ENCODE measurements at regions not wholly inside any gene's neighbourhood (a gene's known extent, or its start where the extent isn't known, plus 50 kb on each side); places are given as distances from the start of the nearest gene placed in this dataset.

GRCh38 chr16:47834485-47835024 is 321.2 kb downstream of the ABCC12 start:
- H3K4me3 ChIP-seq: no peak overlapping the region
- H3K27ac ChIP-seq: no peak overlapping the region
- intact Hi-C loops (cut with DNase I): no loop called here
- no peak for ATAC-seq
- no peaks in the 10 kb centered on the region for H3K4me1 ChIP-seq
- no peak for DNase-seq
- peaks cover 28% of the 10 kb centered on the region for H3K9me3 ChIP-seq
- TF ChIP-seq, protein P1, sequence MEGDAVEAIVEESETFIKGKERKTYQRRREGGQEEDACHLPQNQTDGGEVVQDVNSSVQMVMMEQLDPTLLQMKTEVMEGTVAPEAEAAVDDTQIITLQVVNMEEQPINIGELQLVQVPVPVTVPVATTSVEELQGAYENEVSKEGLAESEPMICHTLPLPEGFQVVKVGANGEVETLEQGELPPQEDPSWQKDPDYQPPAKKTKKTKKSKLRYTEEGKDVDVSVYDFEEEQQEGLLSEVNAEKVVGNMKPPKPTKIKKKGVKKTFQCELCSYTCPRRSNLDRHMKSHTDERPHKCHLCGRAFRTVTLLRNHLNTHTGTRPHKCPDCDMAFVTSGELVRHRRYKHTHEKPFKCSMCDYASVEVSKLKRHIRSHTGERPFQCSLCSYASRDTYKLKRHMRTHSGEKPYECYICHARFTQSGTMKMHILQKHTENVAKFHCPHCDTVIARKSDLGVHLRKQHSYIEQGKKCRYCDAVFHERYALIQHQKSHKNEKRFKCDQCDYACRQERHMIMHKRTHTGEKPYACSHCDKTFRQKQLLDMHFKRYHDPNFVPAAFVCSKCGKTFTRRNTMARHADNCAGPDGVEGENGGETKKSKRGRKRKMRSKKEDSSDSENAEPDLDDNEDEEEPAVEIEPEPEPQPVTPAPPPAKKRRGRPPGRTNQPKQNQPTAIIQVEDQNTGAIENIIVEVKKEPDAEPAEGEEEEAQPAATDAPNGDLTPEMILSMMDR (IDR thresholded peaks at IDR 0.05): no peak
- no peaks in the 10 kb centered on the region for H3K27me3 ChIP-seq (ENCODE audit: low read depth)
- no peaks in the 10 kb centered on the region for H3K36me3 ChIP-seq

GRCh38 chr16:47833771-47834170 is 322.0 kb downstream of the ABCC12 start:
- intact Hi-C loops (cut with DNase I): no loop called here
- DNase-seq: no peak
- Histone ChIP-seq H3K9me3 (peaks cover 28% of the 10 kb centered on the region), H3K36me3 (no peaks in the 10 kb centered on the region), H3K4me3 (no peak overlapping the region), H3K27ac (no peak overlapping the region), H3K27me3 (ENCODE audit: low read depth) (no peaks in the 10 kb centered on the region), H3K4me1 (no peaks in the 10 kb centered on the region)
- TF ChIP-seq, protein P1 (IDR thresholded peaks at IDR 0.05): no peak
- ATAC-seq: no peak

DNA sequence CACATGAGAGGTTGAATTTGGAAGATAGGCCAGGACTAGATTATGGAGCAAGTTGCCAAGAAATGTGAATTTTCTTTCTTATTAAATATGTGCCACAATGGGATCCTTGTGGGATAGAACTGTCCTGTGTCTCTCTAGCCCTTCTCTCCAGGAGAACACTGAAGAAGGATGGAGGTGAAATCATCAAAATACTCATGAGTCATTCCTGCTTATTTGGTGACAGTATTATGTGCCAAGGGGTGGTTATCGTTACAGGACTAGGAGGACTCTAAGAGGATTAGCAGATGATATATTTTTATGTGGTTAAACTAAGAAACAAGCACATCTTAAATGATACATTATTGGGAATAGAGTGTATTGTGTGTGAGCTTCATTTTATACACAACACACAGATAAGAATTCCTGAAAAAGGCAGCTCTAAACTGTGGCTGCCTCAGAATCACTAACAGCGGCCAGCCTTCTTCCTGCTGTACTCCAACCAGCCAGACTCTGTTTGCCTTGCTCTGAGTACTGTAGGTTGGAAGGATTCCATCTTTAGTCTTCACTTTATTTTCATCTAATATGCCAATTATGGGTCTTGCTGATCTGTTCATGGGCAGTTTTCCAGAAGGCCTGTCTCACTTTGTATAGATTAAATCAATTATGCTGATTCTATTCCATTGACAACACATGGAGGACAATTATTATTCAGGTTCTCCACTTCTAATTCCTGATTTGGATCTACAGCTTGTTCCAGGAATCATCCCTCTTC is 325.8 kb downstream of the ABCC12 start:
- DNase-seq (no peak), ATAC-seq (no peak)
- H3K36me3 ChIP-seq: no peaks in the 10 kb centered on the region
- H3K27ac ChIP-seq: no peak overlapping the region
- no peak overlapping the region for H3K4me3 ChIP-seq
- H3K9me3 ChIP-seq: peaks cover 24% of the 10 kb centered on the region
- TF ChIP-seq, protein P1 (IDR thresholded peaks at IDR 0.05): no peak
- intact Hi-C loops (cut with DNase I): no loop called here
- H3K27me3 ChIP-seq (ENCODE audit: low read depth): no peaks in the 10 kb centered on the region
- no peaks in the 10 kb centered on the region for H3K4me1 ChIP-seq

DNA sequence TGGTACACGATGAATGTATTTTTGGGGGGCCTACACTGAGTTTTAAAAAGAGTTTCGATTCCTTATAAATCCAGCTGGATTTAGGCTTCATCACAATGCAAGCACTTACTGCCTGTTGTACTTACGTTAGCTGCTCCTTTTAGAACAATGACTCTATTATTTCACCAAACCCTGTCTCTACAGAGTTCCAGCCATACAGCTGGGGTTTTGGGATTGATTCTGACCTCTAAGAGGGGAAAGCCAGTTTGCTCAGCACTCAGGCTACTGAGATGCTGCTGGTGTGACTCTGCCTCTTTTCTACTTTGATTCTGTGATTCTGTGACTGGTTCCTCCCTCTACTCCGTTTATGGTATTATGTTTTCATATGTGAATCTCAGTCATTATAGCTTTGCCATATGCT is 329.7 kb downstream of the ABCC12 start:
- no peaks in the 10 kb centered on the region for H3K36me3 ChIP-seq
- intact Hi-C loops (cut with DNase I): no loop called here
- TF ChIP-seq, protein P1 (IDR thresholded peaks at IDR 0.05): no peak
- ATAC-seq (no peak), DNase-seq (no peak)
- no peaks in the 10 kb centered on the region for H3K27me3 ChIP-seq (ENCODE audit: low read depth)
- H3K27ac ChIP-seq: no peak overlapping the region
- H3K4me1 ChIP-seq: no peaks in the 10 kb centered on the region
- no peak overlapping the region for H3K4me3 ChIP-seq
- H3K9me3 ChIP-seq: peaks cover 5% of the 10 kb centered on the region

- TF ChIP-seq, protein P1 (IDR thresholded peaks at IDR 0.05): no peak
- no peaks in the 10 kb centered on the region for H3K27me3 ChIP-seq (ENCODE audit: low read depth)
- H3K36me3 ChIP-seq: no peaks in the 10 kb centered on the region
- ATAC-seq (no peak), DNase-seq (no peak)
- no peaks in the 10 kb centered on the region for H3K4me1 ChIP-seq
- H3K27ac ChIP-seq: no peak overlapping the region
- H3K9me3 ChIP-seq: peaks cover 7% of the 10 kb centered on the region
- no peak overlapping the region for H3K4me3 ChIP-seq
- intact Hi-C loops (cut with DNase I): no loop called here
Observed at GRCh38 chr16:47817048-47817447, 338.7 kb downstream of the ABCC12 start.
